ENCODE measurements at regions not wholly inside any gene's neighbourhood (a gene's known extent, or its start where the extent isn't known, plus 50 kb on each side); places are given as distances from the start of the nearest gene placed in this dataset.

GRCh38 chr1:22221233-22221780, 78.4 kb upstream of the WNT4 start:
- no peak for DNase-seq (ENCODE audit: low read depth)

- no peak for DNase-seq (ENCODE audit: low read depth)
These were observed 79.8 kb upstream of the WNT4 start for GRCh38 chr1:22222723-22223122.

GRCh38 chr1:22223176-22223575, 80.3 kb upstream of the WNT4 start:
- no peak for DNase-seq (ENCODE audit: low read depth)

GRCh38 chr1:22224091-22224490, 81.2 kb upstream of the WNT4 start:
- no peak for DNase-seq (ENCODE audit: low read depth)

GRCh38 chr1:22224631-22225030, 81.7 kb upstream of the WNT4 start:
- no peak for DNase-seq (ENCODE audit: low read depth)

- DNase-seq (ENCODE audit: low read depth) = no peak
These were observed 83.1 kb upstream of the WNT4 start for GRCh38 chr1:22225858-22226589.

GRCh38 chr1:22228074-22228473, 85.2 kb upstream of the WNT4 start:
- DNase-seq (ENCODE audit: low read depth) = no peak

- no peak for DNase-seq (ENCODE audit: low read depth)
These were observed 85.6 kb upstream of the WNT4 start for GRCh38 chr1:22228505-22228911.

- DNase-seq (ENCODE audit: low read depth) = no peak
These were observed 86.5 kb upstream of the WNT4 start for GRCh38 chr1:22229379-22229778.

- DNase-seq (ENCODE audit: low read depth) = no peak
These were observed 88.2 kb upstream of the WNT4 start for GRCh38 chr1:22231068-22231593.

GRCh38 chr1:22231995-22232690, 89.2 kb upstream of the WNT4 start:
- DNase-seq (ENCODE audit: low read depth) = no peak

- DNase-seq (ENCODE audit: low read depth) = no peak
These were observed 90.3 kb upstream of the WNT4 start for GRCh38 chr1:22233222-22233621.

GRCh38 chr1:22234476-22235030, 91.7 kb upstream of the WNT4 start:
- DNase-seq (ENCODE audit: low read depth) = no peak

GRCh38 chr1:22236166-22236565, 93.3 kb upstream of the WNT4 start:
- no peak for DNase-seq (ENCODE audit: low read depth)

GRCh38 chr1:22236900-22237299, 94.0 kb upstream of the WNT4 start:
- DNase-seq (ENCODE audit: low read depth) = no peak

- no peak for DNase-seq (ENCODE audit: low read depth)
These were observed 94.7 kb upstream of the WNT4 start for GRCh38 chr1:22237433-22238093.

GRCh38 chr1:22238356-22239224, 95.7 kb upstream of the WNT4 start:
- no peak for DNase-seq (ENCODE audit: low read depth)

- DNase-seq (ENCODE audit: low read depth) = no peak
These were observed 96.5 kb upstream of the WNT4 start for GRCh38 chr1:22239378-22239777.

GRCh38 chr1:22241250-22241649, 98.4 kb upstream of the WNT4 start:
- DNase-seq (ENCODE audit: low read depth) = no peak

- no peak for DNase-seq (ENCODE audit: low read depth)
These were observed 98.9 kb upstream of the WNT4 start for GRCh38 chr1:22241811-22242210.

- no peak for DNase-seq (ENCODE audit: low read depth)
These were observed 102.3 kb upstream of the WNT4 start for GRCh38 chr1:22245100-22245650.

Measured in activated T-cell treated with anti-CD3 and anti-CD28 coated beads for 48 hours (primary cell).